Neural progenitor cell (in vitro differentiated cells): ENCODE measurements at regions not wholly inside any gene's neighbourhood (a gene's known extent, or its start where the extent isn't known, plus 50 kb on each side); places are given as distances from the start of the nearest gene placed in this dataset.

ENCODE experiments used
- DNase-seq: peaks from one replicate; pipeline ENCODE4 v3.0.0-alpha.2; 2016; ENCODE audit warnings: low spot score
- H2AFZ ChIP-seq: fragments of 200-600 bp; sonication (generic); replicated peaks from 2 replicates; pipeline ENCODE4 v1.6.1; 2016; ENCODE audit warnings: antibody characterized with exemption
- H3F3A ChIP-seq: fragments of 200-600 bp; sonication (generic); 2 replicates; pipeline ENCODE4 v1.6.1; 2016; ENCODE audit warnings: antibody characterized with exemption, low read depth
- H3K27ac ChIP-seq: fragments of 200-600 bp; sonication (generic); 2 replicates; pipeline ENCODE4 v1.5.1; 2016; ENCODE audit warnings: mild to moderate bottlenecking
- H3K27me3 ChIP-seq: fragments of 200-600 bp; sonication (generic); 2 replicates; pipeline ENCODE4 v1.6.1; 2016; ENCODE audit warnings: mild to moderate bottlenecking, moderate library complexity
- H3K36me3 ChIP-seq: fragments of 200-600 bp; sonication (generic); 2 replicates; pipeline ENCODE4 v1.5.1; 2016
- H3K4me1 ChIP-seq: fragments of 200-600 bp; sonication (generic); 2 replicates; pipeline ENCODE4 v1.6.1; 2016; ENCODE audit warnings: mixed run types
- H3K4me2 ChIP-seq: fragments of 200-600 bp; sonication (generic); 2 replicates; pipeline ENCODE4 v1.6.1; 2016
- H3K4me3 ChIP-seq: fragments of 200-600 bp; sonication (generic); 2 replicates; pipeline ENCODE4 v1.5.1; 2016
- H3K79me2 ChIP-seq: fragments of 200-600 bp; sonication (generic); 2 replicates; pipeline ENCODE4 v1.6.1; 2016; ENCODE audit warnings: low read depth
- H3K9ac ChIP-seq: fragments of 200-600 bp; sonication (generic); 2 replicates; pipeline ENCODE4 v1.6.1; 2016
- H3K9me3 ChIP-seq: fragments of 200-600 bp; sonication (generic); 2 replicates; pipeline ENCODE4 v1.5.1; 2016; ENCODE audit warnings: low read depth
- H4K20me1 ChIP-seq: fragments of 200-600 bp; sonication (generic); 2 replicates; pipeline ENCODE4 v1.6.1; 2016; ENCODE audit warnings: low read depth
- H3K27ac Mint-ChIP-seq: 3 replicates; pipeline ENCODE4 v1.8.0; 2021; ENCODE audit warnings: mixed read lengths
- H3K27me3 Mint-ChIP-seq: 2 replicates; pipeline ENCODE4 v1.8.0; 2022; ENCODE audit warnings: low read depth, mild to moderate bottlenecking, inconsistent platforms, moderate library complexity, mixed read lengths; ENCODE audit not compliant: insufficient read depth
- H3K36me3 Mint-ChIP-seq: 3 replicates; pipeline ENCODE4 v1.8.0; 2021; ENCODE audit warnings: mixed read lengths
- H3K4me1 Mint-ChIP-seq: 3 replicates; pipeline ENCODE4 v1.8.0; 2021; ENCODE audit warnings: mixed read lengths
- H3K4me3 Mint-ChIP-seq: 3 replicates; pipeline ENCODE4 v1.8.0; 2021; ENCODE audit warnings: mild to moderate bottlenecking, moderate library complexity, mixed read lengths
- H3K9me3 Mint-ChIP-seq: 3 replicates; pipeline ENCODE4 v1.8.0; 2020; ENCODE audit warnings: mixed read lengths
- EZH2 ChIP-seq: fragments of 200-600 bp; sonication (generic); IDR thresholded peaks from 2 replicates; pipeline ENCODE4 v1.6.1; 2017; ENCODE audit warnings: antibody characterized with exemption, mild to moderate bottlenecking, moderate library complexity
- EZH2phosphoT487 ChIP-seq: fragments of 200-600 bp; sonication (generic); IDR thresholded peaks from 2 replicates; pipeline ENCODE4 v1.6.1; 2017; ENCODE audit warnings: antibody characterized with exemption
- TF ChIP-seq, protein P1 (sequence below): fragments of 200-600 bp; sonication (generic); IDR thresholded peaks from 2 replicates; pipeline ENCODE4 v1.5.1; 2017; ENCODE audit warnings: antibody characterized with exemption, mild to moderate bottlenecking

DNA sequence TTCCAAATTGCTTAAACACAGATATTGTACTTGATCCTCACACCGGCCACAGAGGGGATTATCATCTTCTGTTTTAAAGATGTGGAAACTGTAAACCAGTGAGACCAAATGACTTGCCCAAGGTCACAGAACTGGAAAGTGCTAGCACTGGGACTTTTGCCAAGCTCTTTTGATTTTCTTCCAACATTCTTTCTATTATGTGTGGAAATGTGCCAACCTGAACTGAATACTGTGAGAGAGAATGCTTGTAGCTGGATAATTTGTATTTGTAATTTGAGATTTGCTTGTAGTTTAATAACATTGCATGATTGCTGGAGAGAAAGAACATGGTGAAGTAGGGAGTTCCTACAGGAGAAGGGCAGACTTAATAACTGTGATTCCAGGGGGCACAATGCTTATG is 977.9 kb upstream of the NUDT12 start:
- Histone ChIP-seq H3K4me3 (no peak overlapping the region), H3K79me2 (no peaks in the 10 kb centered on the region), H3K4me2 (no peak overlapping the region), H3K27me3 (no peaks in the 10 kb centered on the region), H3K9me3 (no peaks in the 10 kb centered on the region), H3K9ac (no peak overlapping the region), H4K20me1 (no peaks in the 10 kb centered on the region), H3K4me1 (no peaks in the 10 kb centered on the region), H3K36me3 (no peaks in the 10 kb centered on the region), H2AFZ (no peak overlapping the region), H3K27ac (no peak overlapping the region), H3F3A (no peaks in the 10 kb centered on the region)
- TF ChIP-seq EZH2, result no peak
- no peak for TF ChIP-seq EZH2phosphoT487
- H3K9me3 Mint-ChIP-seq, result no peaks in the 10 kb centered on the region
- no peak overlapping the region for H3K27ac Mint-ChIP-seq
- no peaks in the 10 kb centered on the region for H3K4me1 Mint-ChIP-seq
- no peaks in the 10 kb centered on the region for H3K27me3 Mint-ChIP-seq
- no peaks in the 10 kb centered on the region for H3K36me3 Mint-ChIP-seq
- no peak for DNase-seq
- H3K4me3 Mint-ChIP-seq, result no peak overlapping the region

DNA sequence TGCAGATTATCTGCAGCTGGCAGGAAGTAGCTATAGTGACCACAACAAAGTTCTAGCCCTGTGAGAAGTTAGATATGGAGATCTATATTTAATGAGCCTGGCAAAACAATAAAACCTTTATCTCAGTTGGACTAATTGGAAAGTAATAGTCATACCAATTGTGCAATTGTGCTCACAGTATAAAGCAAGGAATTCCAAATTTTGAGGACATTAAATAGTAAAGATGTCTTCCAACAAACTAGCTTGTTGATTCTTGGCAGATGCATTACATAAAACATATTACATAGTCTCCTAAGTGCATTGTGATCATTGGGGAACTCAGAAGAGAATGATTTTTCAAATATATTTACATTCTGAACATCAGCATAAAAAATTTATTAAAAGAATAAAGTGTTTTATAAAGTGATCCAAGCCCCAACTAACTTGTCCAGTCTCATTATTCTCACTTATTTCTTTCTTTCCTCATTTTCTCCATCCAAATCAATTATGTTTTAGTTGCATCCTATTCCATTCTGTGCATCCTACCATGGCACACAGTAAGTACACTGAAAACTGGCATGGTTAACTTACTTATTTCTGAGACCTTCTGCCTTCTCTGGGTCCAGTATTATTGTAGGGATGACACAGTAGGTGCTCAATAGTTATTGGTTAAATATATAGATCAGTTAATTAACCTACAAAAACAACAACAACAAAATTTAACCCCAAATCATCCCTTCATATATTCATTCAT is 977.2 kb upstream of the NUDT12 start:
- no peak for DNase-seq
- Mint-ChIP-seq H3K27me3 (no peaks in the 10 kb centered on the region), H3K9me3 (no peaks in the 10 kb centered on the region), H3K27ac (no peak overlapping the region), H3K36me3 (no peaks in the 10 kb centered on the region), H3K4me3 (no peak overlapping the region), H3K4me1 (no peaks in the 10 kb centered on the region)
- Histone ChIP-seq H3K9me3 (no peaks in the 10 kb centered on the region), H4K20me1 (no peaks in the 10 kb centered on the region), H3K79me2 (no peaks in the 10 kb centered on the region), H3K27ac (no peak overlapping the region), H3K36me3 (no peaks in the 10 kb centered on the region), H3K4me2 (no peak overlapping the region), H3K4me3 (no peak overlapping the region), H3K27me3 (no peaks in the 10 kb centered on the region), H3K9ac (no peak overlapping the region), H3K4me1 (no peaks in the 10 kb centered on the region), H2AFZ (no peak overlapping the region), H3F3A (no peaks in the 10 kb centered on the region)
- TF ChIP-seq EZH2phosphoT487 (no peak), EZH2 (no peak)
- TF ChIP-seq, protein P1, sequence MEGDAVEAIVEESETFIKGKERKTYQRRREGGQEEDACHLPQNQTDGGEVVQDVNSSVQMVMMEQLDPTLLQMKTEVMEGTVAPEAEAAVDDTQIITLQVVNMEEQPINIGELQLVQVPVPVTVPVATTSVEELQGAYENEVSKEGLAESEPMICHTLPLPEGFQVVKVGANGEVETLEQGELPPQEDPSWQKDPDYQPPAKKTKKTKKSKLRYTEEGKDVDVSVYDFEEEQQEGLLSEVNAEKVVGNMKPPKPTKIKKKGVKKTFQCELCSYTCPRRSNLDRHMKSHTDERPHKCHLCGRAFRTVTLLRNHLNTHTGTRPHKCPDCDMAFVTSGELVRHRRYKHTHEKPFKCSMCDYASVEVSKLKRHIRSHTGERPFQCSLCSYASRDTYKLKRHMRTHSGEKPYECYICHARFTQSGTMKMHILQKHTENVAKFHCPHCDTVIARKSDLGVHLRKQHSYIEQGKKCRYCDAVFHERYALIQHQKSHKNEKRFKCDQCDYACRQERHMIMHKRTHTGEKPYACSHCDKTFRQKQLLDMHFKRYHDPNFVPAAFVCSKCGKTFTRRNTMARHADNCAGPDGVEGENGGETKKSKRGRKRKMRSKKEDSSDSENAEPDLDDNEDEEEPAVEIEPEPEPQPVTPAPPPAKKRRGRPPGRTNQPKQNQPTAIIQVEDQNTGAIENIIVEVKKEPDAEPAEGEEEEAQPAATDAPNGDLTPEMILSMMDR, result no peak

DNA sequence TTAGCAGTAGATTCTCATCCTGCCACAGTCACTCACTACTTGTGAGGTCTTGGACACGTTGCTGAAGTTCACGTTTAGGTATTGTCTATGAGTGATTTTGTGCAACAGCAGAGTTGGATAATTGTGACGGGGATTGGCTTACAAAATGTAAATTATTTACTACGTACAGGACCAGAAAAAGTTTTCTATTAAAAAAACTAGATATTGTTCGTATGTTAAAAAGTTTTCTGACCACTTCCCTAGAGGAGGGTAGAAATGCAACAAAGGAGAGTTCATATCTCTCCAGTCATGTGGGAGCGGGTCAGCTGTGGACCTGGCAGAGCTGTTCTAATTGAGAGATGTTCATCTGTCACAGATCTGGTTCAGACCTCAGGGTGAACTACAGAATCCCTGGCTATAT is 976.1 kb upstream of the NUDT12 start:
- Mint-ChIP-seq H3K27ac (no peak overlapping the region), H3K4me1 (no peaks in the 10 kb centered on the region), H3K9me3 (no peaks in the 10 kb centered on the region), H3K4me3 (no peak overlapping the region), H3K27me3 (no peaks in the 10 kb centered on the region), H3K36me3 (no peaks in the 10 kb centered on the region)
- Histone ChIP-seq H3K9me3 (no peaks in the 10 kb centered on the region), H3K4me2 (no peak overlapping the region), H3K27me3 (no peaks in the 10 kb centered on the region), H3K4me3 (no peak overlapping the region), H3K4me1 (no peaks in the 10 kb centered on the region), H4K20me1 (no peaks in the 10 kb centered on the region), H2AFZ (no peak overlapping the region), H3K79me2 (no peaks in the 10 kb centered on the region), H3K9ac (no peak overlapping the region), H3K36me3 (no peaks in the 10 kb centered on the region), H3F3A (no peaks in the 10 kb centered on the region), H3K27ac (no peak overlapping the region)
- DNase-seq, result no peak
- no peak for TF ChIP-seq EZH2
- TF ChIP-seq, protein P1, result no peak
- TF ChIP-seq EZH2phosphoT487, result no peak

DNA sequence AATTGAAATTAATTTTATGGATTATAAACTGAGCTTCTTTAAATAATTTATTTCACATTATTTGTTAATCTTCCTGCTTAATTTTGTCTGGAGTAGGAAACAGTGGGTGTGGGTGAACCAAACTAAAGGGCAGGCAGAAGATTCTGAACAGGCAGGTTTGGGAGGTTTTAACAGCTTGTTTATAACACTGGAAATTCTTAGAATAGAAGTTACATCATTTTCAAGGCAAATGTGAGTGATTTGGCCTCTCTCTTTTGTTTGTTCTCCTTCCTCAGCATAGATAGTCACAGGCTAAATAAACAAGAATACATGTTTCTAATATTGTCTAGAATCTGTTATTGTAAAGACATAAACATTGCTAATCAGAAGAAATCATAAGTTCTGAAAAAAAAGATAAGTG is 970.9 kb upstream of the NUDT12 start:
- Histone ChIP-seq H3K9me3 (no peaks in the 10 kb centered on the region), H3K4me2 (no peak overlapping the region), H2AFZ (no peak overlapping the region), H3K36me3 (no peaks in the 10 kb centered on the region), H3K4me3 (no peak overlapping the region), H3F3A (no peaks in the 10 kb centered on the region), H4K20me1 (no peaks in the 10 kb centered on the region), H3K4me1 (no peaks in the 10 kb centered on the region), H3K9ac (no peak overlapping the region), H3K79me2 (no peaks in the 10 kb centered on the region), H3K27ac (no peak overlapping the region), H3K27me3 (no peaks in the 10 kb centered on the region)
- no peak overlapping the region for H3K4me3 Mint-ChIP-seq
- H3K36me3 Mint-ChIP-seq, result no peaks in the 10 kb centered on the region
- H3K4me1 Mint-ChIP-seq, result no peaks in the 10 kb centered on the region
- no peaks in the 10 kb centered on the region for H3K9me3 Mint-ChIP-seq
- DNase-seq, result no peak
- TF ChIP-seq EZH2phosphoT487 (no peak), EZH2 (no peak)
- TF ChIP-seq, protein P1, result no peak
- H3K27ac Mint-ChIP-seq, result no peak overlapping the region
- no peaks in the 10 kb centered on the region for H3K27me3 Mint-ChIP-seq
